ENCODE measurements at regions not wholly inside any gene's neighbourhood (a gene's known extent, or its start where the extent isn't known, plus 50 kb on each side); places are given as distances from the start of the nearest gene placed in this dataset.
"Not testable (repeated sequence)": the region's sequence is repeated elsewhere in the genome, so short reads cannot be mapped to it uniquely, and the experiment has no call there.

GRCh38 chr10:120204877-120205276 lies 252.2 kb upstream of the PLPP4 start:
- no peak for DNase-seq (ENCODE audit: low spot score)

- no peak for DNase-seq (ENCODE audit: low spot score)
These were observed 251.5 kb upstream of the PLPP4 start for GRCh38 chr10:120205368-120206018.

- no peak for DNase-seq (ENCODE audit: low spot score)
These were observed 248.5 kb upstream of the PLPP4 start for GRCh38 chr10:120208488-120208887.

GRCh38 chr10:120209124-120209762 lies 247.8 kb upstream of the PLPP4 start:
- DNase-seq (ENCODE audit: low spot score) = no peak

GRCh38 chr10:120212275-120212674 lies 244.8 kb upstream of the PLPP4 start:
- DNase-seq (ENCODE audit: low spot score) = no peak

GRCh38 chr10:120213283-120213682 lies 243.7 kb upstream of the PLPP4 start:
- DNase-seq (ENCODE audit: low spot score) = not testable (repeated sequence)

- no peak for DNase-seq (ENCODE audit: low spot score)
These were observed 239.3 kb upstream of the PLPP4 start for GRCh38 chr10:120217736-120218135.

- peak; percentile 67 for DNase-seq (ENCODE audit: low spot score)
These were observed 235.0 kb upstream of the PLPP4 start for GRCh38 chr10:120221873-120222485.

- DNase-seq (ENCODE audit: low spot score) = no peak
These were observed 227.4 kb upstream of the PLPP4 start for GRCh38 chr10:120229641-120230040.

- not testable (repeated sequence) for DNase-seq (ENCODE audit: low spot score)
These were observed 217.3 kb upstream of the PLPP4 start for GRCh38 chr10:120239695-120240094.

GRCh38 chr10:120251821-120252442 lies 205.1 kb upstream of the PLPP4 start:
- DNase-seq (ENCODE audit: low spot score) = no peak

GRCh38 chr10:120253131-120253530 lies 203.9 kb upstream of the PLPP4 start:
- DNase-seq (ENCODE audit: low spot score) = no peak

- DNase-seq (ENCODE audit: low spot score) = no peak
These were observed 196.6 kb upstream of the PLPP4 start for GRCh38 chr10:120260456-120260855.

- no peak for DNase-seq (ENCODE audit: low spot score)
These were observed 194.0 kb upstream of the PLPP4 start for GRCh38 chr10:120262857-120263547.

GRCh38 chr10:120266022-120266421 lies 191.0 kb upstream of the PLPP4 start:
- DNase-seq (ENCODE audit: low spot score) = no peak

- no peak for DNase-seq (ENCODE audit: low spot score)
These were observed 186.1 kb upstream of the PLPP4 start for GRCh38 chr10:120270906-120271305.

GRCh38 chr10:120271696-120272095 lies 185.3 kb upstream of the PLPP4 start:
- DNase-seq (ENCODE audit: low spot score) = no peak

- no peak for DNase-seq (ENCODE audit: low spot score)
These were observed 184.7 kb upstream of the PLPP4 start for GRCh38 chr10:120272350-120272749.

GRCh38 chr10:120278069-120278468 lies 179.0 kb upstream of the PLPP4 start:
- DNase-seq (ENCODE audit: low spot score) = no peak

GRCh38 chr10:120279196-120279595 lies 177.8 kb upstream of the PLPP4 start:
- DNase-seq (ENCODE audit: low spot score) = no peak

GRCh38 chr10:120282421-120282820 lies 174.6 kb upstream of the PLPP4 start:
- no peak for DNase-seq (ENCODE audit: low spot score)

- no peak for DNase-seq (ENCODE audit: low spot score)
These were observed 174.1 kb upstream of the PLPP4 start for GRCh38 chr10:120282846-120283492.
